Left lung (tissue), 4 donors: ENCODE measurements at regions not wholly inside any gene's neighbourhood (a gene's known extent, or its start where the extent isn't known, plus 50 kb on each side); places are given as distances from the start of the nearest gene placed in this dataset.

ENCODE experiments used
- ATAC-seq: fragments of 200-7000 bp; cut with Tn5 transposase; one replicate; pipeline ENCODE4 v1.9.1; 2020; ENCODE audit warnings: moderate library complexity
- DNase-seq, 4 donors: peaks; one replicate each; pipeline ENCODE4 v3.0.0-alpha.2; 2013 to 2020
- H3K27ac ChIP-seq, 2 donors: fragments of 200-600 bp; sonication (generic) in 1 of 2; one replicate each; pipeline versions ENCODE4 v1.5.0 to v1.8.0; 2020 to 2021
- H3K27me3 ChIP-seq, 2 donors: fragments of 200-600 bp; sonication (generic) in 1 of 2; one replicate each; pipeline versions ENCODE4 v1.5.0 to v1.8.0; 2020 to 2021
- H3K36me3 ChIP-seq, 2 donors: fragments of 200-600 bp; sonication (generic) in 1 of 2; one replicate each; pipeline versions ENCODE4 v1.5.0 to v1.8.0; 2020 to 2021
- H3K4me1 ChIP-seq, 2 donors: fragments of 200-600 bp; one replicate each; pipeline ENCODE4 v1.8.0; 2021
- H3K4me3 ChIP-seq, 2 donors: fragments of 200-600 bp; sonication (generic) in 1 of 2; one replicate each; pipeline versions ENCODE4 v1.5.0 to v1.8.0; 2020 to 2021; ENCODE audit warnings: mild to moderate bottlenecking in 1 of 2
- H3K9me3 ChIP-seq, 2 donors: fragments of 200-600 bp; sonication (generic) in 1 of 2; one replicate each; pipeline versions ENCODE4 v1.5.0 to v1.8.0; 2020 to 2021
- intact Hi-C, 2 donors: fragments of 100-400 bp; cut with DNase I; formaldehyde crosslinking; loops; one replicate each; pipeline versions ENCODE4 v1.11.2 to v1.14.2; 2022
- microRNA-seq, 2 donors: library from miRNA; unstranded; fragments of <30 nt; microRNA quantifications; one replicate each; pipeline ENCODE4, GENCODE V29; 2019
- TF ChIP-seq, protein P1 (sequence below), 2 donors: fragments of 200-600 bp; sonication (generic) in 1 of 2; IDR thresholded peaks; one replicate each; pipeline versions ENCODE4 v1.5.0 to v1.8.0; 2021; ENCODE audit warnings: antibody characterized with exemption in 2 of 2
- donor health status: DM: no; HTN: yes; CAD: no.
- donor health status: DM: no; HTN: no; CAD: no.

DNA sequence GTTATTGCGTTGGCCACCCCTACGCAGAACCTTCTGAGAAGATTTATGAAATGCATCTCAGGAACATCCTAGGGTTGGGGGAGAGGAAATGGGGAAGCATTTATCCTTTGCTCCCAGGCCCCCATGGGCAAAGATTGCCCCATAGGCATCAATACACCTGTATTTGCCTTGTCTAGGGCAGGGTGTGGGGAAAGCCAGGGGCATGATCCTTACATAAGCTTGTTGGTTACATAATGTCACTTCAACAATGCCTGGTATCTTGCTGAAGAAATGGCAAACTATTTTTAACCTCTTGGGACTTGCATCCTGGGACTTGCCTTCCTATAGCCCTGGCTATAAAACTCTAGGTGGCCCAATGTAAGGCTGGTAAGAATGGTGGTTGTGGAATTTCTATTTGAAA, 53.9 kb upstream of the SPRED2 start:
- H3K4me1 ChIP-seq: no peaks in the 10 kb centered on the region
- peaks cover 0 to 16% of the 10 kb centered on the region in 2 donors for H3K9me3 ChIP-seq
- no peak overlapping the region for H3K27ac ChIP-seq
- ATAC-seq: peak; percentile 8
- no peak overlapping the region for H3K4me3 ChIP-seq
- TF ChIP-seq, protein P1, sequence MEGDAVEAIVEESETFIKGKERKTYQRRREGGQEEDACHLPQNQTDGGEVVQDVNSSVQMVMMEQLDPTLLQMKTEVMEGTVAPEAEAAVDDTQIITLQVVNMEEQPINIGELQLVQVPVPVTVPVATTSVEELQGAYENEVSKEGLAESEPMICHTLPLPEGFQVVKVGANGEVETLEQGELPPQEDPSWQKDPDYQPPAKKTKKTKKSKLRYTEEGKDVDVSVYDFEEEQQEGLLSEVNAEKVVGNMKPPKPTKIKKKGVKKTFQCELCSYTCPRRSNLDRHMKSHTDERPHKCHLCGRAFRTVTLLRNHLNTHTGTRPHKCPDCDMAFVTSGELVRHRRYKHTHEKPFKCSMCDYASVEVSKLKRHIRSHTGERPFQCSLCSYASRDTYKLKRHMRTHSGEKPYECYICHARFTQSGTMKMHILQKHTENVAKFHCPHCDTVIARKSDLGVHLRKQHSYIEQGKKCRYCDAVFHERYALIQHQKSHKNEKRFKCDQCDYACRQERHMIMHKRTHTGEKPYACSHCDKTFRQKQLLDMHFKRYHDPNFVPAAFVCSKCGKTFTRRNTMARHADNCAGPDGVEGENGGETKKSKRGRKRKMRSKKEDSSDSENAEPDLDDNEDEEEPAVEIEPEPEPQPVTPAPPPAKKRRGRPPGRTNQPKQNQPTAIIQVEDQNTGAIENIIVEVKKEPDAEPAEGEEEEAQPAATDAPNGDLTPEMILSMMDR (IDR thresholded peaks at IDR 0.05): no peak
- no peaks in the 10 kb centered on the region for H3K36me3 ChIP-seq
- no peak for DNase-seq
- intact Hi-C loops: no loop called here
- no peaks in the 10 kb centered on the region for H3K27me3 ChIP-seq

DNA sequence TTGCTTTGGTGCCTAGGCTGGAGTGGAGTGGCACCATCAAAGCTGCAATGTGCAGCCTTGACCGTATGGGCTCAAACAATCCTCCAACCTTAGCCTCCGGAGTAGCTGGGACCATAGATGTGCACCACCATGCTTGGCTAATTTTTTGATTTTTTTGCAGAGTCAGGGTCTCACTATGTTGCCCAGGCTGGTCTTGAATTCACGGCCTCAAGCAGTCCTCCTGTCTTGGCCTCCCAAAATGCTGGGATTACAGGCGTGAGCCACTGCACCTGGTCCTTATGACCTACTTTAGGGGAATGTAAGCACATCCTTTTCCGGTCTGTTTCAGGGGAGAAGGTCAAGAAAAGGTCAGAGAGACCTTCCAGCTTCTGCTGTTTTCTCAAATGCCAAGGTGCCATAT, 53.4 kb upstream of the SPRED2 start:
- intact Hi-C loops: no loop called here
- no peak overlapping the region for H3K4me3 ChIP-seq
- no peak for DNase-seq
- TF ChIP-seq, protein P1 (IDR thresholded peaks at IDR 0.05): no peak
- H3K9me3 ChIP-seq: peaks cover 0 to 16% of the 10 kb centered on the region in 2 donors
- no peaks in the 10 kb centered on the region for H3K27me3 ChIP-seq
- no peaks in the 10 kb centered on the region for H3K4me1 ChIP-seq
- H3K27ac ChIP-seq: no peak overlapping the region
- no peaks in the 10 kb centered on the region for H3K36me3 ChIP-seq
- no peak for ATAC-seq

DNA sequence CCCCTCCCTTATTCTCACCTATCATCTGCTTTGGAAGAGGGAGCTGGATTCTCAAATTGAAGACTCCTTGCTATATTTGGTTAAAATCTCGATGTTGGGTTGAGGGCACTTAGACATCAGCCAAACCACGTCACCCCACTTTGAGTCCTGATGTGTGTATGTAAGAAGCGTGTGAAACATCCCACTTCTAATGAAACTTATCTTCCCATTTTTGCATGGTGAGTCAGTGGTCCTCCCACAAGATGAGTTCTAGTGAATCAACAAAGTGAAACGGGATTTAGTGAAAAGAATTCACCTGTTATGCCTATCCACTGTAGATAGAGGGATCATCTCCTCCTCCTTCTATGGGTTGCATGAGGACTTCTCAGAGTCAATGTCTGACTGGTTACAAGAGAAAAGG, 51.4 kb upstream of the SPRED2 start:
- Histone ChIP-seq H3K4me3 (no peak overlapping the region), H3K9me3 (peaks cover 0 to 7% of the 10 kb centered on the region in 2 donors), H3K27ac (no peak overlapping the region), H3K27me3 (no peaks in the 10 kb centered on the region), H3K36me3 (no peaks in the 10 kb centered on the region), H3K4me1 (no peaks in the 10 kb centered on the region)
- intact Hi-C loops: no loop called here
- DNase-seq (no peak), ATAC-seq (no peak)
- TF ChIP-seq, protein P1 (IDR thresholded peaks at IDR 0.05): no peak

DNA sequence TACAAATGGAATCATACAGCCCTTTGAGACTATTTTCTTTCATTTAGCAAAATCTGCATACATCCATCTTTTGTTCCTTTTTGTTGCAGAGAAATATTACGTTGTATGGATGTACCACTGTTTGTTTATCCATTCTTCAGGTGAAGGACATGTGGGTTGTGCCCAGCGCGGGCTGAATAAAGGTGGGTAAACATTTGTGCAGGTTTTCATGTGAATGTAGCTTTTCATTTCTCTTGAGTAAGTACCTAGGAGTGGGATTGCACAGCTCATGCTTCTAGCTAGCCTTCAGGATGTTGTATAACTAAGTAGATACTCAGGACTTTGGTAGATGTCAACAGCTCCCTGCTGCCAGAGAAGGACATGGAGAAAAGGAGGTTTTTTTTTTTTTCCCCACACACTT, 50.6 kb upstream of the SPRED2 start:
- DNase-seq: no peak
- intact Hi-C loops: no loop called here
- TF ChIP-seq, protein P1 (IDR thresholded peaks at IDR 0.05): no peak
- ATAC-seq: no peak
- H3K4me1 ChIP-seq: no peaks in the 10 kb centered on the region
- peaks cover 0 to 2% of the 10 kb centered on the region in 2 donors for H3K9me3 ChIP-seq
- no peak overlapping the region for H3K4me3 ChIP-seq
- H3K36me3 ChIP-seq: no peaks in the 10 kb centered on the region
- no peak overlapping the region for H3K27ac ChIP-seq
- H3K27me3 ChIP-seq: no peaks in the 10 kb centered on the region

Small RNAs in the stretch of these regions (microRNA-seq; reads per million reads assigned to microRNA genes)
- 0 reads per million in 2 donors for gene MIR4778
